GM23338 (cell line): ENCODE measurements at regions not wholly inside any gene's neighbourhood (a gene's known extent, or its start where the extent isn't known, plus 50 kb on each side); places are given as distances from the start of the nearest gene placed in this dataset.

Experiments
- ATAC-seq: fragments of 200-7000 bp; cut with Tn5 transposase; 3 replicates; pipeline ENCODE4 v1.9.1; 2020
- DNase-seq: peaks from one replicate; pipeline ENCODE4 v3.0.0-alpha.2; 2015; ENCODE audit warnings: low spot score
- H2AFZ ChIP-seq: fragments of 200-600 bp; sonication (generic); 2 replicates; pipeline ENCODE4 v1.8.0; 2016; ENCODE audit warnings: antibody characterized with exemption, mild to moderate bottlenecking, moderate library complexity
- H3F3A ChIP-seq: fragments of 200-600 bp; sonication (generic); replicated peaks from 2 replicates; pipeline ENCODE4 v1.8.0; 2017; ENCODE audit warnings: antibody characterized with exemption, mixed run types, low read depth
- H3K27ac ChIP-seq: fragments of 200-600 bp; sonication (generic); 2 replicates; pipeline ENCODE4 v1.6.1; 2016; ENCODE audit warnings: low read depth
- H3K27me3 ChIP-seq: fragments of 200-600 bp; sonication (generic); 2 replicates; pipeline ENCODE4 v1.8.0; 2016; ENCODE audit warnings: mild to moderate bottlenecking, mixed run types, moderate library complexity; ENCODE audit not compliant: insufficient read depth
- H3K36me3 ChIP-seq: fragments of 200-600 bp; sonication (generic); 2 replicates; pipeline ENCODE4 v1.8.0; 2016; ENCODE audit warnings: mild to moderate bottlenecking; ENCODE audit not compliant: insufficient read depth
- H3K4me1 ChIP-seq: fragments of 200-600 bp; sonication (generic); 2 replicates; pipeline ENCODE4 v1.8.0; 2016; ENCODE audit warnings: mild to moderate bottlenecking, moderate library complexity; ENCODE audit not compliant: insufficient read depth
- H3K4me2 ChIP-seq: fragments of 200-600 bp; sonication (generic); 2 replicates; pipeline ENCODE4 v1.7.1; 2017; ENCODE audit warnings: mixed run types
- H3K4me3 ChIP-seq: fragments of 200-600 bp; sonication (generic); 2 replicates; pipeline ENCODE4 v1.6.1; 2016; ENCODE audit warnings: mixed run types
- H3K79me2 ChIP-seq: fragments of 200-600 bp; sonication (generic); replicated peaks from 2 replicates; pipeline ENCODE4 v1.8.0; 2017; ENCODE audit warnings: mild to moderate bottlenecking; ENCODE audit not compliant: insufficient read depth
- H3K9me2 ChIP-seq: fragments of 200-600 bp; sonication (generic); 2 replicates; pipeline ENCODE4 v1.8.0; 2017; ENCODE audit not compliant: insufficient read depth
- H4K20me1 ChIP-seq: fragments of 200-600 bp; sonication (generic); replicated peaks from 2 replicates; pipeline ENCODE4 v1.8.0; 2017; ENCODE audit warnings: mild to moderate bottlenecking; ENCODE audit not compliant: insufficient read depth
- H3K27ac Mint-ChIP-seq: 2 replicates; pipeline ENCODE4 v1.8.0; 2020; ENCODE audit warnings: inconsistent platforms, mild to moderate bottlenecking, moderate library complexity, mixed read lengths
- H3K27me3 Mint-ChIP-seq: 3 replicates; pipeline ENCODE4 v1.8.0; 2022; ENCODE audit warnings: low read depth, mild to moderate bottlenecking, moderate library complexity, mixed read lengths, inconsistent platforms; ENCODE audit not compliant: insufficient read depth, poor library complexity
- H3K36me3 Mint-ChIP-seq: 3 replicates; pipeline ENCODE4 v1.8.0; 2021; ENCODE audit warnings: low read depth, mild to moderate bottlenecking, inconsistent platforms, moderate library complexity, mixed read lengths
- H3K4me1 Mint-ChIP-seq: 3 replicates; pipeline ENCODE4 v1.8.0; 2020; ENCODE audit warnings: mild to moderate bottlenecking, inconsistent platforms, mixed read lengths
- H3K4me3 Mint-ChIP-seq: 3 replicates; pipeline ENCODE4 v1.8.0; 2021; ENCODE audit warnings: moderate library complexity, mild to moderate bottlenecking, inconsistent platforms, mixed read lengths
- H3K9me3 Mint-ChIP-seq: 3 replicates; pipeline ENCODE4 v1.8.0; 2020; ENCODE audit warnings: moderate library complexity, mild to moderate bottlenecking, inconsistent platforms, mixed read lengths
- CREB1 ChIP-seq: fragments of 250-450 bp; sonication (Bioruptor Pico); IDR thresholded peaks from 2 replicates; pipeline ENCODE4 v1.5.0; 2020; ENCODE audit warnings: low read depth, mild to moderate bottlenecking, moderate library complexity
- CTCF ChIP-seq, 2 experiments: fragments of 200-600 bp in 1 of 2; sonication (generic) in 1 of 2; conservative IDR thresholded peaks; 2 replicates each; pipeline versions ENCODE4 v1.5.1 to v1.6.1; 2016 to 2017; ENCODE audit warnings: antibody characterized with exemption in 2 of 2, low read depth in 2 of 2, mild to moderate bottlenecking in 2 of 2, moderate library complexity in 1 of 2
- ETS1 ChIP-seq: IDR thresholded peaks from 2 replicates; pipeline ENCODE4 v1.6.1; 2016; ENCODE audit warnings: antibody characterized with exemption
- EZH2 ChIP-seq: fragments of 200-600 bp; sonication (generic); IDR thresholded peaks from one replicate; pipeline ENCODE4 v1.8.0; 2017; ENCODE audit warnings: antibody characterized with exemption, mild to moderate bottlenecking, low read depth; ENCODE audit not compliant: unreplicated experiment
- EZH2phosphoT487 ChIP-seq: fragments of 200-600 bp; sonication (generic); IDR thresholded peaks from one replicate; pipeline ENCODE4 v1.8.1; 2018; ENCODE audit warnings: antibody characterized with exemption; ENCODE audit not compliant: unreplicated experiment
- JUNB ChIP-seq: IDR thresholded peaks from one replicate; pipeline ENCODE4 v1.6.1; 2016; ENCODE audit warnings: antibody characterized with exemption; ENCODE audit not compliant: unreplicated experiment
- NANOG ChIP-seq: IDR thresholded peaks from 2 replicates; pipeline ENCODE4 v1.6.1; 2016; ENCODE audit warnings: antibody characterized with exemption, borderline replicate concordance
- POLR2AphosphoS5 ChIP-seq: IDR thresholded peaks from 2 replicates; pipeline ENCODE4 v1.6.1; 2016; ENCODE audit warnings: antibody characterized with exemption, low read depth
- STAT1 ChIP-seq: IDR thresholded peaks from one replicate; pipeline ENCODE4 v1.6.1; 2016; ENCODE audit warnings: antibody characterized with exemption; ENCODE audit not compliant: unreplicated experiment
- ZNF114 ChIP-seq: fragments of 250-450 bp; sonication (Bioruptor Pico); IDR thresholded peaks from 2 replicates; pipeline ENCODE4 v1.5.0; 2020; ENCODE audit warnings: mild to moderate bottlenecking, moderate library complexity
- ZNF331 ChIP-seq: fragments of 250-450 bp; sonication (Bioruptor Pico); IDR thresholded peaks from 2 replicates; pipeline ENCODE4 v1.5.0; 2020; ENCODE audit warnings: low read depth, mild to moderate bottlenecking, moderate library complexity
- ZNF462 ChIP-seq: fragments of 250-450 bp; sonication (Bioruptor Pico); IDR thresholded peaks from 2 replicates; pipeline ENCODE4 v1.5.0; 2020; ENCODE audit warnings: mild to moderate bottlenecking, moderate library complexity

GRCh38 chrX:45727761-45728160 is 527.1 kb upstream of the DIPK2B start (continued):
- TF ChIP-seq ZNF462 (CRISPR knock-in tag) (no peak), CTCF (conservative IDR thresholded peaks at IDR 0.05; ENCODE audit: low read depth in 2 of 2) (no peak), POLR2AphosphoS5 (no peak), JUNB (no peak), ZNF331 (no peak), CREB1 (CRISPR knock-in tag) (no peak), EZH2phosphoT487 (no peak), STAT1 (no peak)

GRCh38 chrX:45722471-45722870 is 521.8 kb upstream of the DIPK2B start:
- Histone ChIP-seq H2AFZ (no peak overlapping the region), H3K4me3 (no peak overlapping the region), H3K9me2 (no peaks in the 10 kb centered on the region), H3K4me1 (peaks cover 6% of the 10 kb centered on the region; the same call in 1 of the 2 replicates), H3K36me3 (no peaks in the 10 kb centered on the region), H3K27ac (no peak overlapping the region), H3F3A (no peaks in the 10 kb centered on the region), H3K27me3 (no peaks in the 10 kb centered on the region), H4K20me1 (no peaks in the 10 kb centered on the region), H3K79me2 (no peaks in the 10 kb centered on the region), H3K4me2 (no peak overlapping the region)
- H3K4me3 Mint-ChIP-seq, result no peak overlapping the region
- H3K27me3 Mint-ChIP-seq, result peaks cover 2% of the 10 kb centered on the region
- TF ChIP-seq STAT1, result no peak
- TF ChIP-seq ETS1, result no peak
- no peak for TF ChIP-seq POLR2AphosphoS5
- no peak for TF ChIP-seq EZH2
- TF ChIP-seq CREB1 (CRISPR knock-in tag), result no peak
- TF ChIP-seq ZNF114, result no peak
- no peak for TF ChIP-seq NANOG
- no peak for TF ChIP-seq JUNB
- TF ChIP-seq ZNF331, result no peak
- no peak for ATAC-seq
- peaks cover 9% of the 10 kb centered on the region for H3K4me1 Mint-ChIP-seq
- no peaks in the 10 kb centered on the region for H3K9me3 Mint-ChIP-seq
- no peaks in the 10 kb centered on the region for H3K36me3 Mint-ChIP-seq
- no peak overlapping the region for H3K27ac Mint-ChIP-seq
- DNase-seq, result no peak
